Activated T-helper 9 cell treated with anti-CD3 and anti-CD28 coated beads, Interleukin-2, amount 50 U/mL, for 16 hours (primary cell): ENCODE measurements at regions not wholly inside any gene's neighbourhood (a gene's known extent, or its start where the extent isn't known, plus 50 kb on each side); places are given as distances from the start of the nearest gene placed in this dataset.

Experiments
- DNase-seq: peaks from one replicate; pipeline ENCODE4 v3.0.0-alpha.2; 2020; ENCODE audit warnings: low read depth

DNA sequence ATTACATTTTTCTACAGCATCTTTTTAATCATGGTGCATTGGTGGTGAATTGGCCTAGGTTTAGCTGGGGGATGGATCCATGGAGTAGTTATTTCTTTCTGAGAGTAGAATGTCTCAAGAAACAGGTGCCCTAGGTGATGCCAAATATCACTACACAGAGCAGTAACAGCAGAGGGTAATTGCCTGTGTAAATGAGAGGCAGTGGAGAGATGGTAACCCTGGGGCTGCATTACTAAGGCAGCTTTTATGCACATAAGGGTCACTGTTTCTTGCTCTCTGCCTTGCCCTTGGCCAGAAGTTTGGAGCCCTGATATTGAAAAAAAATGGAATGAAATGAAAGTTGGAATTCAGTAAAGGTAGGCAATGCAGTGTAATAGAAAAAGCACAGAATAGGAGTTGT, 604.0 kb downstream of the NOVA1 start:
- no peak for DNase-seq

DNA sequence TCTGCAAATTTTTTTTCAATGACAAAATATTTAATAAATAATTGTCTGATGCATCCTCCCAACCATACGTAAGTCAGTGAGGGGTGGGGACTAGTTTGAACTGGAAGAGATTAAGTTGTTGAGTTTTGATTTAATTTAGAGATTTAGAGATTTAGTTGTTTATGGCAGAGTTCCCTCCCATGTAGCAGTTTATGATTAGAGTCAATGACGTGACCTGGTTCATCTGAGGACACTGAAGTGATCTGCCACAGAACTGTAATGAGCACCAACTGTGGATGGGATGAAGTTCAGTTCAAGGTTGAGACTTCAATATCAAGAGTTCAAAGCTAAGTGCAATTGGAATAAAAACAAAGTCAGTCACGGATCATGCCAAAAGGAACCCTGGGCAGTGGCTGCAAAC, 609.3 kb downstream of the NOVA1 start:
- no peak for DNase-seq

- DNase-seq, result no peak
Measured at GRCh38 chr14:25955772-25956171, 642.1 kb downstream of the NOVA1 start.

DNA sequence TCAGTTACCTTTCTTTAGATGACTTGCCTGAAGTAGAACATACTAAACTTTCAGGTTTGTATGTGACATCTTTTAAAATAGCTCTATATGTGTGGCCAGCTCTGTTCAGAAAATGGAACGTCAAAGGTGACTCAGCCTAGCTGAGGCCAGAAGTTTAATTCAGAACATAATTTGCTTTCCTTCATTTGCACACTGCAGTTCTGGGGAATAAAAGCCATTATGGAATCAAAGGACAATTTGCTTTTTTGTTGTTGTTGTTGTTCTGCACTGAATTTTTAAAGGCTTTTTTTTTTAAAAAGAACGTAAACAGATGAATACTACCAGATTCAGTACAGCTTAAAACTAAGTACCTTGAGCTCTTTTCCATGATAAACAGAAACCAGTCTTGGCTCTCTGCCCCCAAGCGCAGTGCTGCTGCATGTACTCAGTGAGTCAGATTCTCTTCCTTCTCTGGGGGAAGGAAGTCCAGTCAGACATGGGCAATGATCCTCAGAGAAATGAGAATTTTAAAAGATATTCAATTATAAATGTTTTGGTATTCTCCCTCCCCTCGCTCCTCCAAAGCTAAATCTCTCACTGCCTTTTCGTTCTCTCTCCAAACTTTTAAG, 644.2 kb downstream of the NOVA1 start:
- DNase-seq, result no peak

GRCh38 chr14:25945746-25946145, 652.1 kb downstream of the NOVA1 start:
- no peak for DNase-seq

DNA sequence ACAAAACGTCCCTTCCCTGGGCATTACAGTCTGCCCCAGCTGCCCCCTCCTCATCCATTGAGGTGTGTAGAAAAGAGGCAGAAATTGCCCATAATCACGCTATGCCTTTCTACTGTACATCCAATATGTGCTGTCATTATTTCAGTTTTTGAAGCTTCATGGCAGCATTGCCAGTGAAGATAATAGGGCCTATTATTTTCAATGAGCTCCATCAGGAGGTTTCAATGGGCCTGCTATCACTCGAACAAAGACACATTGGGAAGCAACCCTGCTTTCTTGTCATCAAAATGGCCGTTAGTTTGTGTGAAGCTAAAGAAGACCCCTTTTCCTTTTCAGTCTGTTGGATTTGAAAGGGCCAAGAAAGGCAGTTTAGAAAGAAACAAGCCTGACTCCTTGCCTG, 653.8 kb downstream of the NOVA1 start:
- no peak for DNase-seq

- no peak for DNase-seq
Measured at GRCh38 chr14:25943329-25943728, 654.5 kb downstream of the NOVA1 start.

- DNase-seq, result no peak
Measured at GRCh38 chr14:25942090-25942489, 655.7 kb downstream of the NOVA1 start.

GRCh38 chr14:25933731-25934130, 664.1 kb downstream of the NOVA1 start:
- DNase-seq, result no peak

- no peak for DNase-seq
Measured at GRCh38 chr14:25929881-25930615, 667.8 kb downstream of the NOVA1 start.

DNA sequence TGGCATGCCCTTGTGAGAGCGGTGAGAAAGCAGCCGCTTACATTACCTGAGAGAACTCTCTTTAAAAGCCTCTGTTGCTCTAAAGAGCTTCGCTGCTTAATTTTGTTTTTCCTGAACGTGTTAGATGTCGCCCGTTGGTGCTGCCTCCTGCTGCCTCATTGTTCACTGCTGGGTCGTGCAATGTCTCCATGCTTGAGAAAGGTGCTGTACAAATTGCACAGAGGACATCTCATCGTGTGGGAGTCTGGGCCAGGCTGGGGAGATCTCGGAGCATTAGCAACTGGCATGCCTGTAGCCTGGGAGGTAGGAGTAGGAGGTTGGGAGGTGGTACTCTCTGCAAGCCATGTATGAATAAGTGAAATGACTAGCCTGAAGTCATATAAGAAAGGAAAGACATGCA, 686.0 kb downstream of the NOVA1 start:
- no peak for DNase-seq

DNA sequence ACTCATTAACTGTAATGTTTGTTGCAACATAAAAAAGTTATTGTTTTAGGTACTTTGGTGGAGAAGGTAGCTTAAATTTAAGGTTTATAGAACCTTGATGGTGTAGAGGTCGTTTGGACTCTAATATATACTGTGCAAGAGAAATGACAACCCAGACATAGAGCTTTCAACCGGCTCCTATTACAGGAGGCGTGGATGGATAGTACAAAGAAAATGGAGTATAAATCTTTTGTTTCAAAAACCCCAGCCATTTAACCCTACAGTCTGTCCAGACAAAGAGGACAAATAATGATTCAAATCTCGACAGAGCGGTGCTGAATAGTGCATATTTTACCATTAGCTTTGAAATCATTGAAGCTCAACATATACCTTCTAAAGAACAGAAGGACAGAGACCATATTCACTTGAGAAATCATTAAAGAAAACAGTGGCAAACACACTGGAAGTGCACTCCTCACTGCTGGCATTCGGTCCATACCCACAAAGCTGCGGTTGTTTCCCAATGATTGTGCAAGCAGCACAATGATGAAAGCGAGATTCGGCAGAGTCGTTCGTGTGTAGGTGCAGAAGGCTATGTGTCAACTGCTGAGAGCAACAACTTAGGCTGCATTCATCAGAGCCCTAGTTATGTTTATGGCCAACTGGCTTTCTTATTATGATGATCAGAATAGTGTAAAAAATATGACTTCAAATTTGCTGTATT, 688.6 kb downstream of the NOVA1 start:
- DNase-seq, result no peak

DNA sequence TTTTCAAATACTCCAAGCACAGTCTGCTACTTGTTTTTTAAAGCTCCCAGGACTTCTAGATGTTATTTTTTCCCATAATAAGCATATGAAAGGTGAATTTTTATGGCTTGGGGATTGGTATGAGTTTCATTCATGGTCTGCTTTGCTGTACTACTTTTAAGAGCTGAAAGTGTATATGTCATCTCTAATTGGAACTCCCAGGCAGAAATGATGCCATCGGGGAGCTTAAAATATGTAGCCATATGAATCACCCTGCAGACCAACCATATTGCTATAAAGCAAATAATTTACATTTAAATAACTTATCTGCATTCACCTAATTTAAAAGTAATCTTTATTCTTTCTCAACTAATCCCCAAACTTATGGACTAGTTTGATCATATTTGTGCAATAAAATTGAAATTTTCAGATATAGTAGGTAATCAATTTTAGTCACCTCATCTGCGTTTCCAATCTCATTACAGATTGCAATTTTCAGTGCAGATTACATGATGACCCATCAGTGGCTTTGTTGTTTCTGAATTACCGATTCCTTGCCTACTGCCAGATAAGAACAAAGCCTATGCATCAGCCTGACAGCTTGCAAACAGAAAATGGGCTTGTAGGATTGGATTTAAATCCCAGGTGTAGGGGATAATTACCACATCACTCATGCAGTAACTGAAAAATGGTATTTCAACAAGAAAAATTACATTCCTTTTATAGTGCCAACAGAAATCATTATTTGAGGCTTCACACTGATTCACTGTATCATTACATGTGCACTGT, 689.4 kb downstream of the NOVA1 start:
- DNase-seq, result no peak

DNA sequence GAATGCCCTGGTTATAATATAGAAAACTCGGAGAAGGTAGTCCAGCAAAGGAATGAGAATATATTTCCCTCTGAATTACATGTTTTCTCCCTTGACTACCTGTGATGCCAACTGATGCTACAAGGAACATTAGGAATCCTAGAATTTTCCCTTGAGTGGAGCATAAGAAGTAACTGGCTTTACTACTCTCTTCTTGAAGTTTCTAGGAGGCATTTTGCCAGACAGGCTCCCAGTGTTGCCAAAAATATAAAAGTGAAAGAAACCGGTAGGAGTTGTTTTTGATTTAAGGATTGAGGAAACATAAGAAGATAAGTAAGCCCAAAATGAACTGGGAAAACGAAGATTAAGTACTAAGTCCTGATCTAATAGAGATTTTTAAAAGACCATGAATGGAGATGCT, 693.4 kb downstream of the NOVA1 start:
- no peak for DNase-seq

GRCh38 chr14:25899197-25899596, 698.6 kb downstream of the NOVA1 start:
- no peak for DNase-seq

- no peak for DNase-seq
Measured at GRCh38 chr14:25896777-25897176, 701.1 kb downstream of the NOVA1 start.

- DNase-seq, result no peak
Measured at GRCh38 chr14:25895740-25896139, 702.1 kb downstream of the NOVA1 start.

- DNase-seq, result no peak
Measured at GRCh38 chr14:25887251-25887878, 710.5 kb downstream of the NOVA1 start.

- DNase-seq, result no peak
Measured at GRCh38 chr14:25884657-25885056, 713.2 kb downstream of the NOVA1 start.

DNA sequence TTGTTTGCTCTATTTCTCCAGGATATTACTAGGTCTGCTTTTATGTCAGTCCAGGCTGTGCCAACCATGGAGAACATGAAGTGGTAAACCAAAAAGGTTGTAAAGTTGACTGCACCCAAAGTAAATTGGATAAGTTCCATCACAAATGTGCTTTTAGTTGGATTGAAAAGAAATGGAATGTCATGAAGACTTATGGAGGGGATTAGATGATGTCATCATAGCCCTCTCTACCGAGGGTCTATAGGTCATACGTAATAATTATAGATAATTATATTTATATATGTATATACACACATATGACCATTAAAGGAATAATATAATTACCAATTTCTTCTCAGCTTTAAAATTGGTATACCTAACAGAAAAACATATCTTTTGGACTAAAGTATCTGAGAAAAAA, 714.9 kb downstream of the NOVA1 start:
- no peak for DNase-seq

- DNase-seq, result no peak
Measured at GRCh38 chr14:25875475-25875874, 722.4 kb downstream of the NOVA1 start.

- no peak for DNase-seq
Measured at GRCh38 chr14:25869854-25870253, 728.0 kb downstream of the NOVA1 start.
